ENCODE measurements at regions not wholly inside any gene's neighbourhood (a gene's known extent, or its start where the extent isn't known, plus 50 kb on each side); places are given as distances from the start of the nearest gene placed in this dataset.

- TF ChIP-seq MAX (IDR thresholded peaks at IDR 0.05; ENCODE audit: low read depth, low read length) = no peak
- no peak for TF ChIP-seq MYC (IDR thresholded peaks at IDR 0.05; ENCODE audit: low read depth, low read length)
- no peak for TF ChIP-seq POLR2A (IDR thresholded peaks at IDR 0.05; ENCODE audit: extremely low read depth, insufficient read length)
- TF ChIP-seq CTCF (IDR thresholded peaks at IDR 0.05; ENCODE audit: low read depth, low read length) = no peak
- DNase-seq (ENCODE audit: low read depth) = no peak
- H3K4me3 ChIP-seq (ENCODE audit: low read depth, low read length) = no peak overlapping the region
These were observed 62.2 kb upstream of the NXPH2 start for GRCh38 chr2:138842341-138842740.

GRCh38 chr2:138841459-138841858 is 61.3 kb upstream of the NXPH2 start:
- DNase-seq (ENCODE audit: low read depth) = no peak
- TF ChIP-seq CTCF (IDR thresholded peaks at IDR 0.05; ENCODE audit: low read depth, low read length) (no peak), MAX (IDR thresholded peaks at IDR 0.05; ENCODE audit: low read depth, low read length) (no peak), MYC (IDR thresholded peaks at IDR 0.05; ENCODE audit: low read depth, low read length) (no peak), POLR2A (IDR thresholded peaks at IDR 0.05; ENCODE audit: extremely low read depth, insufficient read length) (no peak)
- H3K4me3 ChIP-seq (ENCODE audit: low read depth, low read length) = no peak overlapping the region

- H3K4me3 ChIP-seq (ENCODE audit: low read depth, low read length) = no peak overlapping the region
- TF ChIP-seq CTCF (IDR thresholded peaks at IDR 0.05; ENCODE audit: low read depth, low read length) (no peak), POLR2A (IDR thresholded peaks at IDR 0.05; ENCODE audit: extremely low read depth, insufficient read length) (no peak), MAX (IDR thresholded peaks at IDR 0.05; ENCODE audit: low read depth, low read length) (no peak), MYC (IDR thresholded peaks at IDR 0.05; ENCODE audit: low read depth, low read length) (no peak)
- no peak for DNase-seq (ENCODE audit: low read depth)
These were observed 58.8 kb upstream of the NXPH2 start for GRCh38 chr2:138838851-138839620.

GRCh38 chr2:138831691-138832090 is 51.5 kb upstream of the NXPH2 start:
- TF ChIP-seq CTCF (IDR thresholded peaks at IDR 0.05; ENCODE audit: low read depth, low read length) (no peak), MYC (IDR thresholded peaks at IDR 0.05; ENCODE audit: low read depth, low read length) (no peak), MAX (IDR thresholded peaks at IDR 0.05; ENCODE audit: low read depth, low read length) (no peak), POLR2A (IDR thresholded peaks at IDR 0.05; ENCODE audit: extremely low read depth, insufficient read length) (no peak)
- DNase-seq (ENCODE audit: low read depth) = no peak
- no peak overlapping the region for H3K4me3 ChIP-seq (ENCODE audit: low read depth, low read length)

GRCh38 chr2:138831154-138831553 is 51.0 kb upstream of the NXPH2 start:
- TF ChIP-seq MYC (IDR thresholded peaks at IDR 0.05; ENCODE audit: low read depth, low read length) (no peak), MAX (IDR thresholded peaks at IDR 0.05; ENCODE audit: low read depth, low read length) (no peak), CTCF (IDR thresholded peaks at IDR 0.05; ENCODE audit: low read depth, low read length) (no peak), POLR2A (IDR thresholded peaks at IDR 0.05; ENCODE audit: extremely low read depth, insufficient read length) (no peak)
- H3K4me3 ChIP-seq (ENCODE audit: low read depth, low read length) = no peak overlapping the region
- no peak for DNase-seq (ENCODE audit: low read depth)

All from NB4 (cell line).